ENCODE measurements at regions not wholly inside any gene's neighbourhood (a gene's known extent, or its start where the extent isn't known, plus 50 kb on each side); places are given as distances from the start of the nearest gene placed in this dataset.

GRCh38 chr11:70556884-70557741 lies 158.8 kb downstream of the CTTN start:
- no peaks in the 10 kb centered on the region for H3K27me3 ChIP-seq (ENCODE audit: control insufficient read depth in 4 of 4, insufficient read depth in 4 of 4, low read length in 3 of 4)
- H3K9me3 ChIP-seq (ENCODE audit: control insufficient read depth in 4 of 4, low read length in 3 of 4): no peaks in the 10 kb centered on the region
- WGBS: 80% methylated on average over 8 of the region's 8 CpGs
- H3K27ac ChIP-seq (ENCODE audit: low read depth in 1 of 2, low read length in 2 of 2): no peak overlapping the region
- H3K4me3 ChIP-seq (ENCODE audit: low read depth in 1 of 3, low read length in 3 of 3): no peak overlapping the region
- H3K4me1 ChIP-seq (ENCODE audit: control insufficient read depth in 4 of 4, insufficient read depth in 4 of 4, low read length in 3 of 4): no peaks in the 10 kb centered on the region
- no peak overlapping the region for H3K9ac ChIP-seq (ENCODE audit: low read depth in 1 of 2, low read length in 2 of 2)
- TF ChIP-seq MAX (IDR thresholded peaks at IDR 0.05) (no peak), RXRA (IDR thresholded peaks at IDR 0.05) (no peak), NR2F2 (IDR thresholded peaks at IDR 0.05) (no peak), TAF1 (conservative IDR thresholded peaks at IDR 0.05) (no peak), HNF4A (conservative IDR thresholded peaks at IDR 0.05) (no peak), YY1 (IDR thresholded peaks at IDR 0.05) (no peak), HNF4G (IDR thresholded peaks at IDR 0.05) (no peak), CTCF (IDR thresholded peaks at IDR 0.05; ENCODE audit: low read depth, low read length, missing input control) (no peak), FOXA1 (IDR thresholded peaks at IDR 0.05) (no peak), SP1 (IDR thresholded peaks at IDR 0.05) (no peak), GABPA (IDR thresholded peaks at IDR 0.05 in 1 of 2, conservative IDR thresholded peaks at IDR 0.05 in 1 of 2) (no peak), ZBTB33 (IDR thresholded peaks at IDR 0.05) (no peak), JUND (IDR thresholded peaks at IDR 0.05) (no peak)
- TF ChIP-seq, protein P1, sequence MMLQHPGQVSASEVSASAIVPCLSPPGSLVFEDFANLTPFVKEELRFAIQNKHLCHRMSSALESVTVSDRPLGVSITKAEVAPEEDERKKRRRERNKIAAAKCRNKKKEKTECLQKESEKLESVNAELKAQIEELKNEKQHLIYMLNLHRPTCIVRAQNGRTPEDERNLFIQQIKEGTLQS (IDR thresholded peaks at IDR 0.05): no peak
- TF ChIP-seq, protein P2, sequence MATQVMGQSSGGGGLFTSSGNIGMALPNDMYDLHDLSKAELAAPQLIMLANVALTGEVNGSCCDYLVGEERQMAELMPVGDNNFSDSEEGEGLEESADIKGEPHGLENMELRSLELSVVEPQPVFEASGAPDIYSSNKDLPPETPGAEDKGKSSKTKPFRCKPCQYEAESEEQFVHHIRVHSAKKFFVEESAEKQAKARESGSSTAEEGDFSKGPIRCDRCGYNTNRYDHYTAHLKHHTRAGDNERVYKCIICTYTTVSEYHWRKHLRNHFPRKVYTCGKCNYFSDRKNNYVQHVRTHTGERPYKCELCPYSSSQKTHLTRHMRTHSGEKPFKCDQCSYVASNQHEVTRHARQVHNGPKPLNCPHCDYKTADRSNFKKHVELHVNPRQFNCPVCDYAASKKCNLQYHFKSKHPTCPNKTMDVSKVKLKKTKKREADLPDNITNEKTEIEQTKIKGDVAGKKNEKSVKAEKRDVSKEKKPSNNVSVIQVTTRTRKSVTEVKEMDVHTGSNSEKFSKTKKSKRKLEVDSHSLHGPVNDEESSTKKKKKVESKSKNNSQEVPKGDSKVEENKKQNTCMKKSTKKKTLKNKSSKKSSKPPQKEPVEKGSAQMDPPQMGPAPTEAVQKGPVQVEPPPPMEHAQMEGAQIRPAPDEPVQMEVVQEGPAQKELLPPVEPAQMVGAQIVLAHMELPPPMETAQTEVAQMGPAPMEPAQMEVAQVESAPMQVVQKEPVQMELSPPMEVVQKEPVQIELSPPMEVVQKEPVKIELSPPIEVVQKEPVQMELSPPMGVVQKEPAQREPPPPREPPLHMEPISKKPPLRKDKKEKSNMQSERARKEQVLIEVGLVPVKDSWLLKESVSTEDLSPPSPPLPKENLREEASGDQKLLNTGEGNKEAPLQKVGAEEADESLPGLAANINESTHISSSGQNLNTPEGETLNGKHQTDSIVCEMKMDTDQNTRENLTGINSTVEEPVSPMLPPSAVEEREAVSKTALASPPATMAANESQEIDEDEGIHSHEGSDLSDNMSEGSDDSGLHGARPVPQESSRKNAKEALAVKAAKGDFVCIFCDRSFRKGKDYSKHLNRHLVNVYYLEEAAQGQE (IDR thresholded peaks at IDR 0.05): no peak
- no peaks in the 10 kb centered on the region for H3K36me3 ChIP-seq (ENCODE audit: control insufficient read depth in 4 of 4, insufficient read depth in 3 of 4, low read depth in 1 of 4, low read length in 3 of 4)
- no peak for DNase-seq (ENCODE audit: low spot score)

Data from liver (tissue), 8 donors.